Tibial artery (tissue), 4 donors: ENCODE measurements at regions not wholly inside any gene's neighbourhood (a gene's known extent, or its start where the extent isn't known, plus 50 kb on each side); places are given as distances from the start of the nearest gene placed in this dataset.
"Not testable (repeated sequence)": the region's sequence is repeated elsewhere in the genome, so short reads cannot be mapped to it uniquely, and the experiment has no call there.

Source experiments
- DNase-seq, 2 donors: peaks; one replicate each; pipeline ENCODE4 v3.0.0-alpha.2; 2019
- H3K27ac ChIP-seq, 2 donors: fragments of 200-600 bp; sonication (generic) in 1 of 2; 1 replicate in 1 of 2; 2 replicates in 1 of 2; pipeline ENCODE4 v1.5.1; 2018 to 2019; ENCODE audit warnings: mild to moderate bottlenecking in 1 of 2
- H3K27me3 ChIP-seq, 2 donors: fragments of 200-600 bp; sonication (generic) in 1 of 2; one replicate each; pipeline versions ENCODE4 v1.5.1 to v1.6.0; 2016 to 2019
- H3K36me3 ChIP-seq, 3 donors: fragments of 200-600 bp; sonication (generic) in 2 of 3; one replicate each; pipeline ENCODE4 v1.5.1; 2016 to 2019; ENCODE audit warnings: mild to moderate bottlenecking in 2 of 3
- H3K4me1 ChIP-seq, 4 donors: fragments of 200-600 bp; sonication (generic) in 2 of 4; 1 replicate in 3 of 4; 2 replicates in 1 of 4; pipeline ENCODE4 v1.5.1; 2016 to 2019
- H3K4me3 ChIP-seq, 2 donors: fragments of 200-600 bp; sonication (generic) in 1 of 2; 1 replicate in 1 of 2; 2 replicates in 1 of 2; pipeline ENCODE4 v1.5.1; 2018 to 2019; ENCODE audit warnings: mild to moderate bottlenecking in 2 of 2
- H3K9me3 ChIP-seq, 3 donors: fragments of 200-600 bp; sonication (generic) in 1 of 3; one replicate each; pipeline ENCODE4 v1.5.1; 2016 to 2019
- intact Hi-C: fragments of 100-400 bp; cut with DNase I; formaldehyde crosslinking; loops from one replicate; pipeline ENCODE4 v1.15.0; 2023; ENCODE audit warnings: low total_unique reads
- TF ChIP-seq, protein P1 (sequence below), 2 experiments: fragments of 200-600 bp in 1 of 2; fragments of 450-650 bp in 1 of 2; IDR thresholded peaks; one replicate each; pipeline ENCODE4 v1.5.1; 2017 to 2019; ENCODE audit warnings: antibody characterized with exemption in 2 of 2, mild to moderate bottlenecking in 1 of 2, moderate library complexity in 1 of 2

DNA sequence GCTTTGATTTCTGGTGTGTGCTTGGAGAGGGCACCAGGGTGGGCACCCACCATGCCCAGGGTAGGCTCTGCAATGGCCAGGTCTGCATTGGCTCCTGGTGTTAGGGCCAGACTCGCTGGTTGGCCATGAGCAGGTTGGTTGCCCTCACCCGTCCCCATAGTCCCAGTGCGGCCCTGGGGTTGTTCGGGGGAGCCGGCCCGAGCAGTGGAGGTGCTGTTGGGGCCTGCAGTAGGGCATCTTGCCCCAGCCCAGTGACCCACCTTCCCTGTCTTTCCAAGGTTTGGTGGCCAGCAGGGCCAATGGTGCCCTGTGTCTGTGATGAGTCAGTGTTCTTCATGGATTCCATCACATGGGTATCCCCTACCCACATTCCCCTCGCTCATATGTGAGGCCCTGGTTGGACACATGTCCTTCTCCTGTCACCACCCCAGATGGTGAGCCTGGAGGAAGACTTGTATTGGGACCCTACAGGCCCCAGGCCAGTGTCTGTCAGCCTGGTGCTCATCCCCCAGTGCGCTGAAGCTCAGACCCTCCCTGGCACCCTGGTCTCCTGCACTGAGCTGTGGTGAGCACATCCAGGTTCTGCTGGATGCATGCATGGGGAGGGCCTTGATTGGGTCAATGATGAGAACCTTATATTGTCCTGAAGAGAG, 190.1 kb downstream of the UBE3A start:
- no peak overlapping the region for H3K4me3 ChIP-seq
- peaks cover 0 to 4% (median 0%) of the 10 kb centered on the region in 3 donors for H3K36me3 ChIP-seq
- TF ChIP-seq, protein P1, sequence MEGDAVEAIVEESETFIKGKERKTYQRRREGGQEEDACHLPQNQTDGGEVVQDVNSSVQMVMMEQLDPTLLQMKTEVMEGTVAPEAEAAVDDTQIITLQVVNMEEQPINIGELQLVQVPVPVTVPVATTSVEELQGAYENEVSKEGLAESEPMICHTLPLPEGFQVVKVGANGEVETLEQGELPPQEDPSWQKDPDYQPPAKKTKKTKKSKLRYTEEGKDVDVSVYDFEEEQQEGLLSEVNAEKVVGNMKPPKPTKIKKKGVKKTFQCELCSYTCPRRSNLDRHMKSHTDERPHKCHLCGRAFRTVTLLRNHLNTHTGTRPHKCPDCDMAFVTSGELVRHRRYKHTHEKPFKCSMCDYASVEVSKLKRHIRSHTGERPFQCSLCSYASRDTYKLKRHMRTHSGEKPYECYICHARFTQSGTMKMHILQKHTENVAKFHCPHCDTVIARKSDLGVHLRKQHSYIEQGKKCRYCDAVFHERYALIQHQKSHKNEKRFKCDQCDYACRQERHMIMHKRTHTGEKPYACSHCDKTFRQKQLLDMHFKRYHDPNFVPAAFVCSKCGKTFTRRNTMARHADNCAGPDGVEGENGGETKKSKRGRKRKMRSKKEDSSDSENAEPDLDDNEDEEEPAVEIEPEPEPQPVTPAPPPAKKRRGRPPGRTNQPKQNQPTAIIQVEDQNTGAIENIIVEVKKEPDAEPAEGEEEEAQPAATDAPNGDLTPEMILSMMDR (IDR thresholded peaks at IDR 0.05), result no peak
- H3K27me3 ChIP-seq, result no peaks in the 10 kb centered on the region
- H3K4me1 ChIP-seq, result no peaks in the 10 kb centered on the region
- peak in 1 of 2 donors; percentile 61 for DNase-seq
- H3K9me3 ChIP-seq, result peaks cover 4 to 68% (median 67%) of the 10 kb centered on the region in 3 donors
- intact Hi-C loops, result no loop called here
- no peak overlapping the region for H3K27ac ChIP-seq

DNA sequence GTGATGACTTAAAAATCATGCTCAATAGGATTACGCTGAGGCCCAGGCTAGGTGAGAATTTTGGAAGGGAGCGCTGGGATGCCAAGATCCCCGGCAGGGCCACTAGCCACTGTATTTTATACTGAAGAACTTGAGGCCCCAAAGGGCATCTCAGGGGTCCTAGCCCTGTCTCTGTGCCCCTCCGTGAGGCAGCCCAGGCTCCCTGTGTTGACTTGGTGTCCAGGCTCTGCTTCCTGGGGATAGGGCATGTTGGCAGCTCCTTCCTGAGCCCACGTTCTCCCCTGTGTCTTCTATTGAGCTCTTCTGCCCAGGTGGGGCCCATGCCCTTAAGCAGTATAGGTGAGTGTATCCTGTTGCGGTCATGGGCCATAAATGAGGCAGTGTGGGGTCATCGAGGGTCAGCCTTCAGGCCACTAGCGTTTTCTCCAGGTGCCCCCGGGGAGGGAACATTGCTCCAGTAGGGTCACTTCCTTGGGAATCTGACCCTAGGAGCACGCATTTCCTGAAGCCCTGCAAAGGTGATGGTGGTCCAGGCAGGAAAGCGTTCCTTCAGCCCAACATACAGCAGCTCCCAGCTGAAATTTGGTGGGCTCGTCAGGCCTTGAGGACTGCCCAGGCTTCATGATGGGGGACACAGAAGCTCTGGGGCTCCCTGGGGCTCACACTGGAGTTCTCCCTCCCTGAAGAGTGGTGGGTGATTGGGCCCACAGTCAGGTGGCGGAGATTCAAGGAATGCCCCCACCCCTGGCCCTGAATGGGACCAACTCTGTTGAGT, 189.4 kb downstream of the UBE3A start:
- TF ChIP-seq, protein P1 (IDR thresholded peaks at IDR 0.05), result no peak
- H3K4me3 ChIP-seq, result no peak overlapping the region
- intact Hi-C loops, result no loop called here
- peak in 1 of 2 donors; percentile 32 for DNase-seq
- peaks cover 0 to 4% (median 0%) of the 10 kb centered on the region in 3 donors for H3K36me3 ChIP-seq
- peaks cover 4 to 71% (median 69%) of the 10 kb centered on the region in 3 donors for H3K9me3 ChIP-seq
- H3K27me3 ChIP-seq, result no peaks in the 10 kb centered on the region
- no peaks in the 10 kb centered on the region for H3K4me1 ChIP-seq
- no peak overlapping the region for H3K27ac ChIP-seq

DNA sequence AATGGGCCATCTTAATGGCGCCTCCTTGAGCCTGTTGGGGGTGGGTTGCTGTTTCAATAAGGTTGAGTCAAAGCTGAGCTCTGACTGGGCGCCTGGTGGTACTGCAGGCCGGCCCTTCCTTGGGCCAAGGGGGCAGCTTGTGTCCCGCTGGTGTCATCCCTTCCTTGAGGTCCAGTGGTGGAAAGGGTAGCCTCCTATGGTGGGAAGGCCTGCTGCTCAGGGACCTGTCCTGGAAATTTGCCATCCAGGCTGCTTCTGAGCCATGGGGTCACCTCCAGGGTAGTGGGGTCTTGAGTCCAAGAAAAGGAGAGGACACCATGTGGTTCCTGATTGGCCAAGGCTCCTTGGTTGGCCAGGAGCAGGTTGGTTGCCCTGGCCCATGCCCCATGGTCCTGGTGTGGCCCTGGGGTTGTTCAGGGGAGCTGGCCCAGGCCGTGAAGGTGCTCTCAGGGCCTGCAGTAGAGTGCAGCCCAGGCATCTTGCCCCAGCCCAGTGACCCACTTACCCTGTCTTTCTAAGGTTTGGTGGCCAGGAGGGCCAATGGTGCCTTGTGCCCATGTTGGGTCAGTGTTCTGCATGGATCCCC, 188.7 kb downstream of the UBE3A start:
- Histone ChIP-seq H3K9me3 (peaks cover 4 to 69% (median 69%) of the 10 kb centered on the region in 3 donors), H3K36me3 (peaks cover 0 to 4% (median 0%) of the 10 kb centered on the region in 3 donors), H3K27me3 (no peaks in the 10 kb centered on the region), H3K4me1 (no peaks in the 10 kb centered on the region), H3K4me3 (no peak overlapping the region), H3K27ac (no peak overlapping the region)
- intact Hi-C loops, result no loop called here
- TF ChIP-seq, protein P1 (IDR thresholded peaks at IDR 0.05), result no peak
- peak in 1 of 2 donors; percentile 50 for DNase-seq

DNA sequence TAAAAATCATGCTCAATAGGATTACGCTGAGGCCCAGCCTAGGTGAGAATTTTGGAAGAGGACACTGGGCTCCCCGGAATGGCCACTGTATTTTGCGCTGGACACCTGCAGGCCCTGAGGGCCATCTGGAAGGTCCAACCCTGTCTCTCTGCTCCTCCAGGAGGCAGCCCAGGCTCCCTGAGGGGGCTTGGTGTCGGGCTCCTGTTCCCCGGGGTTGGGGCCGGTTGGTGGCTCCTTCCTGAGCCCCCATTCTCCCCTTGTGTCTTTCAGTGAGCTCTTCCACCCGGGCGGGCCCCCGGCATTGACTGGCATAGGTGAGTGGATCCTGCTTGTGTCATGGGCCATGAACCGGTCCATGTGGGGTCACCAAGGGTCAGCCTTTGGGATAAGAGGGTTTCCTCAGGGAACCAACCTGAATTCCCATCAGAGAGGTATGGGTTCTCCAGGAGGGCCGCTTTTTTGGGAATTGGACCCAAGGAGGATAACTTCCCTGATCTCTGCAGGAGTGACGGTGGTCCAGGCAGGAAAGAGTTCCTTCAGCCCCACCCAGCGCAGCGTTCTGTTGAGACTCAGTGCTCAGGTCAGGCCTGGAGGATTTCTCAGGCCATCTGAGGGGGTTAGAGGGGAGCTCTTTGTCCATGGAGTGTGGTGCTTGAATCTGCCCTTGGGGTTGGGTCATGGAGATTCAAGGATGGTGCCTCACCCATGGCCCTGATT, 187.8 kb downstream of the UBE3A start:
- Histone ChIP-seq H3K4me1 (no peaks in the 10 kb centered on the region), H3K4me3 (no peak overlapping the region), H3K27ac (no peak overlapping the region), H3K9me3 (peaks cover 4 to 67% (median 66%) of the 10 kb centered on the region in 3 donors), H3K36me3 (peaks cover 0 to 4% (median 0%) of the 10 kb centered on the region in 3 donors), H3K27me3 (no peaks in the 10 kb centered on the region)
- TF ChIP-seq, protein P1 (IDR thresholded peaks at IDR 0.05), result no peak
- intact Hi-C loops, result no loop called here
- peak in 1 of 2 donors; percentile 52 for DNase-seq

DNA sequence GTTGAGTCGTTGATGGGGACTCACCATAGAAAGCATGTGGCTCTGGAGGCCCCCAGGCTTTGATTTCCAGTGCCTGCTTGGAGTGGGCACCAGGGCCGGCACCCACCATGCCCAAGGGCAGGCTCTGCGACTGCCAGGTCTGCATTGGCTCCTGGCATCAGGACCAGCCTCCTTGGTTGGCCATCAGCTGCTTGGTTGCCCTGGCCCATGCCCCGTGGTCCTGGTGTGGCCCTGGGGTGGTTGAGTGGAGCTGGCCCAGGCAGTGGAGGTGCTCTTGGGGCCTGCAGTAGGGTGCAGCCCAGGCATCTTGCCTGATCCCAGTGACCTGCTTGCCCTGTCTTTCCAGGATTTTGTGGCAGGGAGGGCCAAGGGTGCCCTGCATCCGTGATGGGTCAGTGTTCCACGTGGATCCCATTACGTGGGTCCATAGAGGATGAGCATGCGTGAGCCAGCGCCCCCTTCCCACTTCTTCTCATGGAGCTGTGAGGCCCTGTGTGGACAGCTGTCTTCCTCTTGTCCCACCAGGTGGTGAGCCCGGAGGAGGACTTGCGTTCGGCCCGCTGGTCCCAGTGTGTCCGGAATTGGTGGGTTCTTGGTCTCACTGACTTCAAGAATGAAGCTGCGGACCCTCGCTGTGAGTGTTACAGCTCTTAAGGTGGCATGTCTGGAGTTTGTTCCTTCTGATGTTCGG, 187.0 kb downstream of the UBE3A start:
- H3K4me1 ChIP-seq, result no peaks in the 10 kb centered on the region
- H3K9me3 ChIP-seq, result peaks cover 4 to 66% (median 66%) of the 10 kb centered on the region in 3 donors
- no peak overlapping the region for H3K27ac ChIP-seq
- TF ChIP-seq, protein P1 (IDR thresholded peaks at IDR 0.05), result no peak
- intact Hi-C loops, result no loop called here
- H3K27me3 ChIP-seq, result no peaks in the 10 kb centered on the region
- peak in 1 of 2 donors; percentile 55 for DNase-seq
- H3K36me3 ChIP-seq, result peaks cover 0 to 4% (median 0%) of the 10 kb centered on the region in 3 donors
- no peak overlapping the region for H3K4me3 ChIP-seq

DNA sequence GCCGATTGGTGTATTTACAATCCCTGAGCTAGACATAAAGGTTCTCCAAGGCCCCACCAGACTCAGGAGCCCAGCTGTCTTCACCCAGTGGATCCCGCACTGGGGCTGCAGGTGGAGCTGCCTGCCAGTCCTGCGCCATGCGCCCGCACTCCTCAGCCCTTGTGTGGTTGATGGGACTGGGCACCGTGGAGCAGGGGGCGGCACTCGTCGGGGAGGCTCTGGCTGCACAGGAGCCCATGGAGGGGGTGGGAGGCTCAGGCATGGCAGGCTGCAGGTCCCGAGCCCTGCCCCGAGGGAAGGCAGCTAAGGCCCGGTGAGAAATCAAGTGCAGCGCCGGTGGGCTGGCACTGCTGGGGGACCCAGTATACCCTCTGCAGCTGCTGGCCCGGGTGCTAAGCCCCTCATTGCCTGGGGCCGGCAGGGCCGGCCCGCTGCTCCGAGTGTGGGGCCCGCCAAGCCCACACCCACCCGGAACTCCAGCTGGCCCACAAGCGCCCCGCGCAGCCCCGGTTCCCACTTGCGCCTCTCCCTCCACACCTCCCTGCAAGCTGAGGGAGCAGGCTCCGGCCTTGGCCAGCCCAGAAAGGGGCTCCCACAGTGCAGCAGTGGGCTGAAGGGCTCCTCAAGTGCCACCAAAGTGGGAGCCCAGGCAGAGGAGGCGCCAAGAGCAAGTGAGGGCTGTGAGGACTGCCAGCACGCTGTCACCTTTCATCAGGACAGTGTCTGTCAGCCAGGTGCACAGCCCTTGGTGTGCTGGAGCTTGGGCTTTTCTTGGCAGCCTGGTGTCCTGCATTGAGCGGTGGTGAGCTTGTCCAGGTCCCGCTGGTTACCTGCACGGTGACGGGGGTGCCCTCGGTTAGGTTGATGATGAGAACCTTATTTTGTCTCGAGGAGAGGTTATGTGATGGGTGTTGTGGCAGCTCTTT, 185.5 kb downstream of the UBE3A start:
- H3K4me3 ChIP-seq, H3K36me3 ChIP-seq, H3K27me3 ChIP-seq, intact Hi-C loops, H3K4me1 ChIP-seq, H3K27ac ChIP-seq: not testable (repeated sequence)
- H3K9me3 ChIP-seq, result peaks cover 4 to 56% (median 52%) of the 10 kb centered on the region in 3 donors
- peak in 1 of 2 donors; percentile 53 for DNase-seq
